HG03103 (cell line): ENCODE measurements at regions not wholly inside any gene's neighbourhood (a gene's known extent, or its start where the extent isn't known, plus 50 kb on each side); places are given as distances from the start of the nearest gene placed in this dataset.

Experiments used
- ATAC-seq: cut with Tn5 transposase; IDR thresholded peaks from one replicate; pipeline ENCODE4 v1.9.1; 2021; ENCODE audit warnings: low read depth; ENCODE audit not compliant: unreplicated experiment

DNA sequence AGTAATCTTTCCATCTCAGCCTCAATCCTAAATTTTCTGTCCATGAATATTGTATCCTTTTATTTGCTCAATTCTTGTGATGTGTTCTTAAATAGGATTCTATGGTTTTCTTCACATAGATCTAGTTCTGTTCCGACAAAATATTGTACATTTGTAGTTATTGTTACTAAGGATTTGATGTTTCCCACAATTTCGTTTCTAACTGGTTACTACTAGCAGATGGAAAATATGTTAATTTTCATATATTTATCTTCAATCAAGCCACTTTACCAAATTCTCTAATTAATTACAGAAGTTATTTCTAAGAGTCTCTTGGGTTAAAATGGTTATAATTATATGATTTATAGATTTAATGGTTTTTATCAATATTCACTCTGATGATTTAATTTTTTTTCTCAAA is 60.3 kb downstream of the SEC61B start:
- no peak for ATAC-seq

DNA sequence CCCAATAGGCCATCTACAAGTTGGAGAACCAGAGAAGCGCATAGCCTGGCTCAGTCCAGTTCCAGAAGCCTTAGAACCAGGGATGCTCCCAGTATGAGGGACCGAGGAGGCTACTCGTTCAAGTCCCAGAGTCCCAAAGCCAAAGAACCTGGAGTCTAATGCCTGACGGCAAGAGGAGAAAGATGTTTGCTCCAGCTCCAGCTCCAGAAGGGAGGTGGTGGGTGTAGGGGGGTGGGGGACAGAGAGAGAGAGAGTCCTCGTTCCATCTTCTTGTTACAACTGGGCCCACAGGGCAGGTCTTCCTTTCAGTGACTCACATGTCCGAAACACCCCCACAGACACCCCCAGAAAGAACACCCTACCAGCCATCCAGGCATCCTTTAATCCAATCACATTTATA is 63.9 kb downstream of the SEC61B start:
- no peak for ATAC-seq

DNA sequence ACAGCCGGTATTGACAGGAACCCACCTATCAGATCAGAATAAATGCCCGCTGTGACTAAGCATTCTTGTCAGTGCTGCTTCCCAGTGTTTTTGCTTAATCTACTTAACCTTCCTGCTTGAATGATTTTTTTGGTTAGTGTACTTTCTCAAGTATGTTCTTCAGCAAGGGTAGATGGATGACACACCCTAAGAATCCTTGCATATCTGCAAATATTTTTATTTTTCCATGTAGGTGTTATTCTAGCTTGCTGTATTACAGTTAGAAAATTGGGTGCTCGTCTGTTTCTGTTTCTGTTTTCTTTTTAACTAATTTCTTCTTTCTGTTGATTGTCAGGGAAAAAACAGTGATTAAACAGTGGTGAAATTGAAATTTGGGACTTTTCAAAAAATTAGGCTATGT is 64.5 kb downstream of the SEC61B start:
- no peak for ATAC-seq

DNA sequence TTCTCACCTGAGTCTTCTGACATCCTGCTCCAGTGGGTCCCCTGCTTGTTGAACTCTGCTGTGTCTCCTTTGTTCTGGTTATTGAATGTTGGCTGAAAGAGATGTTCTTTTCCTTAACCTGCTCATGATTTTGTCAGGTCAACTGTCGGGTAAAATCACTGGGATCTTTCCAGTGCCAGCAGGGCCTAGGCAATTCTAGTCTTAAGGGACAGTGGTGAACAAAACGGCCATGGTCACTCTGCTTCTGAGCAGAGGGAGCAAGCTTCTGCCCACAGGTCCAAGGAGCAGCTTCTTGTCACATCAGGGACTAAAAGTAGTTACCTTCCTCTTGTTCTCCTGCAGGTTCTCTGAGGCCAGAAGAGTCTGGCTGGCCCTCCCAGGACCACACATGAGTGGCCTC is 65.6 kb downstream of the SEC61B start:
- no peak for ATAC-seq

DNA sequence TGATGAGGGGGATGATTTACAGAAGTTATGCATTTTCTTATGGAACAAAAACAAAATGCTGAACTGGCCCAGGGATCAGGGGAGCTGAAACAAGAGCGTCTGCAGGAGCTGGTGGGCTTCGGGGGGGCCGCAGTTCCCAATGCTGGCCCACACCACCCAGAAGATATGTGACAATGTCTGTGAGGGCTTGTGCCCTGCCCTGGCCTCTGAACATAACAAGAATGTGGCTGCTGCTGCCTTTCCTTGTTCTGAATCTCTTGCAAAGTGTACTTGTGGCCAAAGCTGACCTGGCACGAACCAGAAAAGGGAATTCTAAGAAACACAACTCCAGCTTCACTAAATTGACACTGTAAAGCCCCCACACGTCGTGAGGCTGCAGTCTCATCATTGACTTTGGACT is 66.7 kb downstream of the SEC61B start:
- ATAC-seq: no peak

DNA sequence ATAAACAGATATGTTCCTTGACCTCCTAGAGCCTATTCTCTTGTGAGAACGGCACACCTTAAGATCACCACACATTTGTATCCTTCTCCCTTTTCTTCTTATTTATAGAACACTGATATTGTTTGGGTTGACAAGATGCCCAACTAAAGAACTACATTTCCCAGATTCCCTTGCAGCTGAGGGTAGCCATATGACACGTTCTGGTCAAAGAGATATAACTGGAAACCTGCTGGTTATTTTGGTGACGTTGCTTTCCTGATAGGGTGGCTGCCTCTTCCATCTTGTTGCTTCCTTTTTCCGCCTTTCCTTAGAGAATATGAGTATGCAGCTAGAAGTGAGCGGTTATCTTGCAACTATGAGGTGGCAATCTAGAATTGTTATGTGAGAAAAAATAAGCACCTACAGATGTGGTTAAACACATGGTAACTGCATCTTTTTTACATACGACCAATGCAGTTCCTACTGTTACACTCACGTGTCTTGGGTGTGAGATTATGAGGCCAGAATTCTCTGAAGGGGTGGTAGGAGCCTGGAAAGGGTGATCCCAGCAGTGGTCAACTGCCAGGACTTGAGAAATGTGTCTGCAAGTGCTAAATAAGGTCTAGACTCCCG is 72.9 kb downstream of the SEC61B start:
- no peak for ATAC-seq

DNA sequence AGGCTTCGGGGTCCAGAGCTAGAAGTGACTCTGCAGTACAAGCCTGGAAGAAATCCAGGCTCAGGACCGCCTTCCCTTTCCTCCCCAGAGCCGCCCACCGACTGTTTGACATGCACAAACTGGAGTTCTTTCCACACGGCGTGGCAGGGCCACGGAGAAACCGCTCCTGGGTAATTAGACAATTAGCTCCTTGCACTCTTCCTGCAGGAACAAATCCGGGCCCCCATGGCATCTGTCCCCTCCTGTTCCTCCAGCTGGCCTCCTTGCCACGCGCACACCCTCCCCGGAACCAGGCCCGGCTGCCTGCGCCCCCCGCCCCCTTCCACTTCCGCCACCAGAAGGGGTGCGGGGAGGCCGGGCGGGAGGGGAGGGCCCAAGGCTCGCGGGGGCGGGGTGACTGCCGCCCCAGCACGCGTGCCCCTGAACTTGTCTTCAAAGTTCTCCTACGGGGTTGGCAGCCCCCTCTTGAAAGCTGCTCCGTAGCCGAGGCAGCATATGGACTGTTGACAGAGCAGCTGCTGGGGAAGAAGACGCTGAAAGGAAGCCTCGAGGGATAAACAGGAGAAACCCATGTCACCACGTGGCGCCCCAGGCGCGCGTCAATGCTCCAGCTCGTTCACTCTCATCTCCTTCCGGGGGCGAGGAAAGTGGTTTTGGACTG is 74.3 kb downstream of the SEC61B start:
- peak; percentile 53 for ATAC-seq

DNA sequence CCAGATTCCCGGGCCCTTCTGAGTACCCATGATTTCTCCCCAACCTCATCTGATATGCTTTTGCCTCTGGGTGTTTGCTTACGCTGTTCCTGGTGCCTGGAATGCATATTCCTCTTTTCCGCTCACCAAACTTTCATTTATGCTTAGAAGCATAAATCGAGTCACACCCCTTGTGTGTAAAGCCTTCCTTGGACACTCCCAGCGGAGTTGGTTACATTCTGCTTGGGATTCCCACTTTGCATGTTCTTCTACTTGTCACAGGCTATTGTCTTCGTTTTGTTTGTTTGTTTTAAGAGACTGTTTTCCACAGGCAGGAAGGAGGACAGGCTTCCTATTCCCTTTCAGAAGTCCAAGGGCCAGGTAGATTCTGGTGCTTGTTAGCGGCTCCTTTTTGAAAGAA is 76.5 kb downstream of the SEC61B start:
- ATAC-seq: no peak

DNA sequence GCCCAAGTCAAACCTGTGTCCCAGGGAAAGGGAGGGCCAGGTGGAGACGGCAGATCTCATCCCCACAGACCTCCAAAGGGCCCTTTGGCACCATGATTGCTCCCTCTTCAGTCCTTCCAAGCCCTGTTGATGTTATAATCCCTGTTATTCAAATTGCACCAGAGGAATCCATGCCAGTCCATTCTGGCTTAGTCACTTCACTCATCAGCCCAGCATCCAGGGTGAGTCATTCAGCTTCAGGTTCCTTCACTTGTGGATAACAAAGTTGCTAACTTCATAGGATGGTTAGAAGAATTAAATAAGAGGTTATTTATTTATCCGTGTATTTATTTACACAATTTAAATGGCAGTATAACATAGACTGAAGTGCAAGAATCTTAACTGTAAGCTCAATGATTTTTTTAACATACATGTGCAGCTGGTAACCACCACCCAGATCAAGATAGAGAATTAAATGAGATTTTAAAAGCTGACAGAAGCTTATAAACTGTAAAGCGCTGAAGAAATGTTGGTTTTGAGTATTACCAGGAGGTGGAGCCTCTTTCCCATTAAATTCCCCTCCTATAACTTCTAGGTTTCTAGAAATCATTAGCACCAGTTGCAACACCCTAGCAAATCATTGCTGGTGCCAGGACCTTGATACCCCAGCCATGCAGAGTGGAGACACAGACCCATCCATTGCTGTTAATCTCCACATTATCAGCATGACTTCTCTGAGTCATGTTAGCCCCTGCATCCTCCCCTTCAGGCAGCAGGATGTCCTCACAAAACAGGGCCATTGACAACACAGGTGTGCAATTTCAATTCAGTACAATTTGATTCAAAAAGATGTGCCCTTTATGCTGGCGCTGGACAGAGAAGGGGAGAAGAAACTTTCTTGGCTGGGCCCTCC is 77.4 kb downstream of the SEC61B start:
- ATAC-seq: no peak

DNA sequence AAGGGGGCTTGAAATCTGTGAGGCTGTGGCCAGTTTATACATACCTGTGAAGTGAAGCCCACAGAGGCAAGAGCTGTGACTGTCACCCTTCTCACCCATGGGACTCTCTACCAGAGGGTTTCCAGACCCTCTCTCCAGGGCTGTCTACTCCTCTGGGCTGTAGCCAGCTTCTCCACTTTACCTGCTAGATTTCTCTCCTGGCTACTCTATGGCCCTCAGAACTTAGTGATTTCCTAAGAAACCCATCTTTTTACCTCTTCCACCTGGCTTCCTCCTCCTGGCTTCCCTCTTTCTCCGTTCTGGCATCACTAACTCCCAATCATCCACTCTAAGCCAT is 78.0 kb downstream of the SEC61B start:
- no peak for ATAC-seq

DNA sequence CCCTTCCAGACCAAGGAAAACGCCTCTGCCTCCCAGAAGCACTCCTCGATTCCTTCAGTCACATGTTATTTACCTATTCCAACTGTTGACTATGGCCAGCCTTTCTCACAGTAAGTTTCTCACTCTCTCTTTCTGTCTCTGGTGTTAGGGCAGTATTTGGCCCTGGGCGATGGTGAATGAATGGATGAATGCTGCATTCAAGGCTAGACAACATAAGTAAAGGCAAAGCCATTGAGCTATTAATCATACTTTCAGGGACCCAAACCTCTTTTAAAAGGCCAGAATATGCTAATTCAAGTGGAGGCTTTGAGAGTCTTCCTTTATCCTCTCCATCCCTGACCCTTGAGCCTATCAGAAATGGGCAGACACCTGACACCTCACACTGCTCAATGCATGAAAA is 78.5 kb downstream of the SEC61B start:
- no peak for ATAC-seq

DNA sequence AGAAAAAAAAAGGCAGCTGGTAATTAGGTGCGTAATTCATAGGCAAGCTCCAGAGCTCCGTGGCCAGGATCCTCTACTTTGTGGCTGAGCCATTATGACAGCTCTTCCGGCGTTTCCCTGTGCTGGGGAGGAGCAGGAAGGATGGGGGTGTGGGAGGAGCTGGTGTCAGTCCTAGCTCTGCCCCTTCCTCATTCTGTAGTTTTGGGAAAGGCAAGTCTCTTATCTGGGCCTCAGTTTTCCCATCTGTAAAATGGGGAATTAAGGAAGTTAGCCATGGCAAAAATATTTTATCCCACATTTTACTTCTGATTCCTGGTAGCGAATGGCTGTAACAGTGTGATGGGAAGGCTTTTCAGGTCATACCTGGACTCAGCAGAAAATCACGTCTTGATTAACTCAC is 81.1 kb downstream of the SEC61B start:
- ATAC-seq: no peak

DNA sequence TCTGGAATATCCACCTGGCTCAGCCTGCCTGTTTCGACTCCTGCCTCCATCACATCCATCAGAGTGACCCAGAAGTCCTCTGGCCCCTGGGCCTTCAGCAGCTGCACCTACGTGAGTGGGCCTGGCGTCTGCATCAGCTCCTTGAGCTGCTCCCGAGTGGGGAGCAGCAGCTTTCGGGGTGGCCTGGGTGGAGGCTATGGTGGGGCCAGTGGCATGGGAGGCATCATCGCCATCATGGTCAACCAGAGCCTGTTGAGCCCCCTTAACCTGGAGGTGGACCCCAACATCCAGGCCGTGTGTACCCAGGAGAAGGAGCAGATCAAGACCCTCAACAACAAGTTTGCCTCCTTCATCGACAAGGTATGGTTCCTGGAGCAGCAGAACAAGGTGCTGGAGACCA is 83.0 kb downstream of the SEC61B start:
- no peak for ATAC-seq

DNA sequence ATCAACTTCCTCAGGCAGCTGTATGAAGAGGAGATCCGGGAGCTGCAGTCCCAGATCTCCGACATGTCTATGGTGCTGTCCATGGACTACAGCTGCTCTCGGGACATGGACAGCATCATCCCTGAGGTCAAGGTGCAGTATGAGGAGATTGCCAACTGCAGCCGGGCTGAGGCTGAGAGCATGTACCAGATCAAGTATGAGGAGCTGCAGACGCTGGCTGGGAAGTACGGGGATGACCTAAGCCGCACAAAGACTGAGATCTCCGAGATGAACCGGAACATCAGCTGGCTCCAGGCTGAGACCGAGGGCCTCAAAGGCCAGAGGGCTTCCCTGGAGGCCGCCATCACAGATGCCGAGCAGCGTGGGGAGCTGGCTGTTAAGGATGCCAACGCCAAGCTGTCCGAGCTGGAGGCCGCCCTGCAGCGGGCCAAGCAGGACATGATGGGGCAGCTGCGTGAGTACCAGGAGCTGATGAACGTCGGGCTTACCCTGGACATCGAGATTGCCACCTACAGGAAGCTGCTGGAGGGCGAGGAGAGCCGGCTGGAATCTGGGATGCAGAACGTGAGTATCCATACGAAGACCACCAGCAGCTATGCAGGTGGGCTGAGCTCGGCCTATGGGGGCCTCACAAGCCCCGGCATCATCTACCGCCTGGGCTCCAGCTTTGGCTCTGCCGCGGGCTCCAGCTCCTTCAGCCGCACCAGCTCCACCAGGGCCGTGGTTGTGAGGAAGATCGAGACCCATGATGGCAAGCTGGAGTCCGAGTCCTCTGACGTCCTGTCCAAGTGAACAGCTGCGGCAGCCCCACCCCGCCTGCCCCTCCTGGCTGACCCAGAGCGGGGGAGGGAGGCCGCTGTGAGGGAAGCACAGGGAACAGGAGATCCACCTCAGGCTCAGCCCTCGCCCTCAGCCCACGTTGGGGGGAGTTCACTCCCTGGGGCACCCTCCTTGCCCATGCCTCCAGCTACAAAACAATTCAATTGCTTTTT is 84.0 kb downstream of the SEC61B start:
- no peak for ATAC-seq

DNA sequence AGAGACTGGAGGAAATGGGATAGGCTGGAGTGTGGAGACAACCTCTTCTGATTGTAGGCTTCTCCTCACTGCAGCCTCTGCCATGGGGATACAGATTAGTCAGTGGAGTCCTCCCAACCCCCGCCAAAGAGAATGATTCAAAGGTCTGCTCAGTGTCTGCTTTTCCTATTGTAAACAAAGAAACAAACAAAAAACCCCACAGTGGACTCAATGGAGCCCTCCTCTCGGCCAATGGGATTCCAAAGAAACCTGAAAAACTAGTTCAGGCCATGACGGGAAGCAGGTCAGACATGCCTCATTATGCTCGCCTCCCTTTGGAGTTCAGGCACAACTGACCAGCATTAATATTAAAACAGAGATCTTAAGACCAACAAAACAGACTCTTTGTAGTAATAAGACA is 85.8 kb downstream of the SEC61B start:
- no peak for ATAC-seq

DNA sequence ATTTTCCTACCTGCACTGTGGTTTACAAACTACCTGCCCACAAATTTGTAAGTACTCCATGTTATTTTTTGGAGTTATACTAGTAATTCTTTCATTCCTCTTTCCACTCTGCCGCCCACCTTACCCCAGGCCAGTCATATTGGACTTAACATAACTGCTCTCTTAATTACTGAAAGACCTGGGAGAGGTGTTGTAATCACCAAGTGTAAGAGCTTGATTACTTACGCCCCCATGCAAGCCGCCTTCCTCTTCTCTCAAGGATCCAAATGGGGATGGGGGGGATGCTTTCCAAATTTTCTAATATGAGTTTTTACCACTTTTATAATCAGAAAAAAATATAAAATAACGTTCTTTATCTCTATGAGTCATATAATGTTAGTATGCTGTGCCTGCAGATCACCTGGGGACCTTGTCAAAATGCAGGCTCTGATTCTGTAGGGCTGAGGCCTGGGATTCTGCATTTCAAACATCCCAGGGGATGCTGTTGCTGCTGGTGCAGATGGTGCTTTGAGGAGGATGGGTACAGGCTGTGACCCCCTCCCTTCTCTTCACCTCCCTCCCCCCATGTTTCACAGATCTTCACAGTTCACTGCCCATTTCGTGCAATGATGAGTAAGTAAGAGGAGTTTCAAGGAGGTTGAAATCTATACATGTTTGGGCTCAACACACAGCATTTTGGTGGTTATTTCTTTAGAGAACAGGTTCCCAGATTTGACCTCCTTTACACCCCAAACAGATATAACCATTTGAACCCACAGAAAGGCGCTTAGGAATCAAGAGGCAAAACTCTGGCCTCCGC is 87.3 kb downstream of the SEC61B start:
- no peak for ATAC-seq

DNA sequence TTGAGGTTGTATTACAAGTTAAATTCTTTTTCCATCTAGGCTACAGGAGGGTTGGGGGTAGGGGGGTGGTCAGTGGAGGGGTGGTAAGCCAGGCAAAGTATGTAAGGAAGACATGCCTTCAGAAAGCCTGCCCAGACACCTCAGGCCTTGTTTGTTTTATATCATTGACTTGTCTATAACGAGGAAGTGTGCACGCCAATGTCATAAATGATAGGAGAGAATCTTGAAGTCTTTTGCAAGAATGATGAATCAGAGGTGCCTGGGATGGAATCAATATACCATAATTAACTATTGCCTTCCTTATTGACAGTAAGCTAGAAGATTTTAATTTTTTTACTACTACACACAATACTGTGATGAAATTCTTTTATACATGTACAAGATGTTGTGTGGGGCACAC is 90.7 kb downstream of the SEC61B start:
- ATAC-seq: no peak

DNA sequence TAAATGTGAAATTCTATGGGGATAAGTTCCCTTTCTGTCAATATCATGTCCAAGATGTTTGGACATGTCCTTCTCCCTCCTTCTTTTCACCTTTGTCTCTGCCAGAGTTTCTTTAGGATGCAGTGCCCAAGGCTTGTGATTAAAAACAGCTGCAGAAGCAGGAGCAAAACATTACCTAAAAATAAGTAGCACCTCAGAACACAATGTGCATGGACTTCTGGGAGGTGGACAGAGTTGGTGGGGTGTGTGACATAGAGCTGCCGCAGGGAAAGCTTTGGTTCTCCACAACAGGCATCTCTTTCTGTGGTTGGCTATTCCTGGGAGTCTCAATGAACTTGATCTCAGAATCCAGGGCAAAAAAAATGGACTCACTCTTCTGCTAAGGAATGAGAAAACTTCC is 97.0 kb downstream of the SEC61B start:
- no peak for ATAC-seq

DNA sequence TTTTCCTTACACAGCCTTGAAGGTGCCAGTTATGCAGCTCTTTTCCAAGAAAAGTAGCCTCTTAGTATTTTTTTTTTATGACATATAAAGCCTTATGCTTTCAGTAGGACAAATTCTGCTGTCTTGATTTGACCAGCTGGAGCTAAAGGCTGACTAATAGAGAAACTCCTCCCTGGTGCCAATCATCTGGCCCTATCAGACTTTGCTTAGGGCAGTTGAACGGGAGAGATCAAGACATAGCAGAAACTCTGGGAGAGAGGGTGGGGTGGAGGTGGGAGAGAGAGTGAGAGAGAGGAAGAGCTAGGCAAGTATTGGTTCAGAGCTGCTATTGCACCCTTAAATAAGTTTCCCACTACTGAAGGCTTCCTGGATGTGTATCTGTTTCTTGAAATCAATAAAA is 100.2 kb downstream of the SEC61B start:
- ATAC-seq: no peak
